ENCODE measurements at regions not wholly inside any gene's neighbourhood (a gene's known extent, or its start where the extent isn't known, plus 50 kb on each side); places are given as distances from the start of the nearest gene placed in this dataset.
"Not testable (repeated sequence)": the region's sequence is repeated elsewhere in the genome, so short reads cannot be mapped to it uniquely, and the experiment has no call there.

DNA sequence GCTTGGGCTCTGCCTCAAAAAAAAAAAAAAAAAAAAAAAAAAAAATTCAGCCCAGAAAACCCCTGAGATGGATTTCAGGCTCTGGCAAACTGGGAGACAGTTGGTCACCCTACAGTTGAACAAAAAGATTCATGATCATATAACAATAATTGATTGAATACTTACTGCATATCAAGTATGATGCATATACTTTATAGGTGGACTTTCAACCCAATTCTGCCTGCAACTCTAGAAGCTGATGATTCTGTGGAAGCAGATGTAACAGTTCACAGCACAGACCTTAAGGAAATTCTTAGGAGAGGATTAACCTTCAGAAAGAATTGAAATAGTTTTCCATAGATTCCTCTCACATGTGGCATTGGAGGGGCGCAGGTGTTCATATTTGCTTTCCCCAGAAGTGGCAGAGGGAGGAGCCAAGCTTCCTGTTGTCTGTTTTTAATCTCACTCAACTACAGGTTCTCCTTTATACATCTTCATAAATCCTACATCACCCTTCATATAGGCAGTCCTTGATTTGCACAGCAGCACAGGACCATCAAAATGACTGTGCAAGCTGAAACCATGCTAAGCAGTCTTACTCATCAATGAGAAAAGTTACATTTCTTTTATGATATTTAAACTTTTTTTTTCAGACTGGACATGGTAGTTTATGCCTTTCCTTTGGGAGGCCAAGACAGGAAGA lies 149.4 kb upstream of the KLF3 start:
- no peak for DNase-seq

DNA sequence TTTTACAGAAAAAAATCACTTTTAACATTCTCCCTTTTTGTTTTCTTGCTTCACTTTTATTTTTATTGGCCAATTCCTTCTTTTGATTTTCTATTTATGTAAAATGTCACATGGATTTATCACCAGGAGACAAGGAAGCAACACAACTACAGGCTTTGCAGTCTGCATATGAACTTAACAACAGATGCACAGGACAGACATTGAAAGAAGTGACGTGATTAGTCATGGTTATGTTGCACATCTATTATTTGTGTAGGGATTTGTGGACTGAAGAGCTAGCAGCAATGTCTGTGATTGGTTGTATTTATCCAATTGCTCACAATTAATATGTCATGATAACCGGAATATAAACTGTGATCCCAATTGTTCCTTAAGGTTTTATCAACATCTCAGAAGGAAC lies 147.8 kb upstream of the KLF3 start:
- DNase-seq, result no peak

DNA sequence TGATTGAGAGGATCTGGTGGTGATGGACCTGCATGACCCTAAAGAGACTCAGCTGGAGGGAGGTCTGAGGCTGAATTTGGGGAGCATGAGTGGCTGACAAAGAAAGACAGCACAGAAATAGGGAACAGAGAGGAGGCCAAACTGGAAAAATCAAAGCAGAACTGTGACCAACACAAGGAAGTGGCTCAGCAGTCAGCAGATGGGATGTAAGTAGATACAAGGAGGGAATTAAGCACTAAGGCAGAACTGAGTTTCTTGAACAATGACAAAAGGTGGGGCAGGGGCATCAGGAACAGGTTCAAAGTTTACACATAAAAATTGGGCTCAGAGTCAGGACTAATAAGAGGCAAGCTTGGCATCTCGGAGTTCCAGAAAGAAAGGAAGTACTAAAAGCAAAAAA lies 144.3 kb upstream of the KLF3 start:
- no peak for DNase-seq

DNA sequence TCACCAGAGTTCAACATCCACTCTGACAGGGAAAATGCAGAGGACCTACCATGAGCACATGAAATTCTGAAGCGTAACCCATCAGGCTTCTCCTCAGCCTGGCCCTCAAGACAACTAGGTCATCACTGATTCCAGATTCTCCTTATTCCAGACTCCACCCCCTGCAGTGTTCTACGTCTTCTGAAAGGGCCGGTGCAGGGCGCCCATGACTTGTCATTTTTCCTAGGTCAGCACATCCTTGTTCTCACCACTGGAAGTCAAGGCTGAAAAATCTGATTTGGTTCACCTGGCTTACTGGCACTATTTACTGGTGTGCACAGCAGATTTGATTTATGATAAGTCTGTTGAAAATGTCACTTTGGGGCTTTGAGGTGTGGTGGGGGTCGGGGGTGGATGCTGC lies 140.9 kb upstream of the KLF3 start:
- DNase-seq, result no peak

DNA sequence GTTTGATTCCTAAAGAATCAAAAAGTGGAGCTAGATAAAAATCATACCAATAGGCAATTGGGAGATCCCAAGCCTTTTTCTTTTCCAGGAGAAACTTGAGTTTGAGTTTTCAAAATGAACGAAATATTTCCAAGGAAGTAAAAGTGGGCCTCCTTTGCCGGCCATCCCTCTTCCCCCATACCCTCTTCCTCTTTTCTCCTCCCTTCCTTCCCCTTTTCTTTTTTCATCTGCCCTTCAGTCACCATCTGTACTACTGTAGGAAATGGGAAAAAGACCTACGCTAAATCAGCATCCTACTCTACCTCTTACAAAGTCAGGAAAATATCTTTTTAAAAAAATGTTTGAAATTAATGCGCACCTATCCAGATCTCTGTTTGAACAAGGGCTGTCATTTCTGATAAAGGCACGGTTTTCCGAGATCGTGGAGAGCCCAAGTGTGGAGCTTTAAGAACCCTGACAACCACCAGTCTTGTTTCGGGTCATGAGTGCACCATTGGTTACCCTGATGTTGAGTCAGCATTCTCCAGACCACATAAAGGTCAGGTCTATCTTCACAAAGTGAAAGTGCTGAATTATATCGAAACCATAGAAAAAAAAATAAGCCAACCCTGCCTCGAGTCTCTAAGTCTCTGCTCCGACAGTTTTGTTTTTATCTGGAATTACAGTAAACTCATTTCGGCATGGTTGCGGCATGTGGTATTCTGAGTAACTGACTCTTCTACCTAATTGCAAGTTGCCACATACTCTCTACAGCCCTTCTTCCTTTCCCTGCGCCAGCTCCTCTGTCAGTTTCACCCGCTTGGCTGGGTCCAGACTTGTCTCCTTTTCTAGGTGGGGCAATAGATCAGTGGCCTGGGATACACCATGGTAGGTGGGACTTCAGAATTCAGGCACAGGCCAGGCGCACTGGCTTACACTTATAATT lies 140.2 kb upstream of the KLF3 start:
- DNase-seq, result no peak

DNA sequence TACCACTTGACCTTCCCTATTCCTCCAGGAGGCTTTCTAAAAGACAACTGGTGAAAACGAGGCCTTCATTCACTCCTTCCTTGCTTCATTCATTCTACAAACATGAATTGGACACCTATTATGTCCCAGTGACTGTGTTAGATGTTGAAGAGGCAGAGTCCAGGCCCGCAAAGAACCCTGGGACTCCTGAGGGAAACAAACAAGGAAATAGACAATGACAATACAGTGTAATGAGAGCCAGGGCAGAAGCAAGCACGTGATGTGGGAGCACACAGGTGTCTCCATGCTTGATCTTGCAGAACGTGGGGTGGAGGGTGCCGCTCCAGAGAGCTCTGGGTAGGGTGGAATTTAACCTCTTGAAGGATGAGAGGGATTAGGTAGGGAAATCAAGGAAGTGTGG lies 137.6 kb upstream of the KLF3 start:
- no peak for DNase-seq

DNA sequence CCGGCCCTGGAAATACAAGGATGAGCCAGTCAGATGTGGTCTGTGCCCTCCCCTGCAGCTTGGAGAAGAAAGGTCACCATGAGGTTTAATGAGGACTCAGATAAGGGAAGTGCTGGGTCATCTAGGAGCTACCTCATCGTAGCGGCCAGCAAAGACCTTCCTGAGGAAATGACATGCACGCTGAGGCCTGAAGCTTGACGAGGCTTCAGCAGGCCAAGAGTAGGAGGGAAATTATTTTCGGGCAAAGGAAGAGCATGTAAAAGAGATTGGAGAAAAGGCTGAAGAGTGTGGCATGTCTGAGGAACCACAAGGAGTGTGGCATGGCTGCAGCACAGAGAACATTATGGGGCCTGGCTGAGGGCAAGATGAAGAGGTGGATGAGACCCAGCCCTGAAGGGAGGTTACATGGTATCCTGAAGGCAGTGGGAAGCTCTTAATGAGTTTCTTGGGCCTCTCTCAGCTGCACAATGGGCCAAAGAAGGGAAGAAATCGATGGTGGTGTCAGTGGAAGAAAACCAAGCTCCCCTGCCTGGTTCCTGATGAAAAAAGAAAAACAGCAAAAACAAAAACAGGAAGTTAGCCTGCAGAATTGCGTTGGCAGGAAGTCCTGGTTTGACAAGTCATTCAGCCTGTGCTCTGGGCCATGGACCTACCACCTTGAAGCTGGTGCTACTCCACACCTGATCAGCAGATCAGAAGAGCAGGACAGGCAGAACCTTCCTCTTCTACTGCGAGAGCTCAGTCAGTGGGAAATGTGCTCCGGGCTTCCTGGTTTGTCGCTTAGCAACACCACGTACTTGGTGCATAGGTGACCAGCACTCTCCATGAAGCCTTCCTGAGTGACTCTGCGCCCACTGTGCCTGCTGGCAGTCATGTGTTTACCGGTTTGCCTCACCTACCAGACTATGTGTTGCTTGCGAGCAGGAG lies 134.5 kb upstream of the KLF3 start:
- DNase-seq, result peak in 1 of 2 donors; percentile 26

DNA sequence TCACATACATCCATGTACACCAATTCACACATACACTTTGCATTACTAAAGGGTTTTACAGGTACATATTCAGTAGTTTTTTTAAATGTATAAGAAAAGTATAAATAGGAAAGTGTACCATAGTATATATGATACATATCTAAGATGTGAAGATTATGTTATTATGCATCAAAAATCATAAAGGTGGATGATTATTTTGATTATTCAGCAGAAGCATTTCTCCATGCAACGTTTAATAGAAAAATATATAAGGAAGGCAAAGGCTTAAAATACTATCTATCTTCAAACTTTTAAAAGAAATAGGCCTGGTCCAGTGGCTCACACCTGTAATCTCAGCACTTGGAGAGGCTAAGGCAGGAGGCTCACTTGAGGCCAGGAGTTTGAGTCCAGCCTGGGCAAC lies 133.5 kb upstream of the KLF3 start:
- no peak for DNase-seq

DNA sequence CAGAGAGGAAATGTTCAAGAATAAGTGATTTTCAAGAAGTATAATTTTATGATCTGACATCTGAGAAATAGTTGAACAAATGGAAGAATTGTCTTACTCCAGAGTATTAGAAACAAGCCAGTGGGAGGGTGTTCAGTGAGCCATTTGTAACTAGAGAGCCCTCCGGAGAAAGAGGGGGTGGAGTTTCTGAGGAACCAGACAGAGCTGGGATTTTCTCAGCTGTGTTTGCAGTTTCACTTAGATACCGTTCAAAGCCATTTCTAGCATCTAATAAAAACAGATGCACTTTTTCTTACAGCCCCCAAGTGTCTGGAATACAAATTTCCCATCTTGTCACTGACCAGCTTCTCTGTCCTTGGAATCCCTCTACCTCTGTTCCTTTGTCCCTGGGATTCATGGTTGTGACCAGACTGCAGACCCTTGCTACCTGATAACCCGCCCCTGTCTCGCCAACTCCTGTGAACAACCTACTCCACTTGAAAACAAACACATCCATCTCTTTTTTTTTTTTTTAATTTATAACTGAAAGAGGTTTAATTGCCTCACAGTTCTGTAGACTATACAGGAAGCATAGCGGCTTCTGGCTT lies 132.8 kb upstream of the KLF3 start:
- peak; percentile 35 to 58 for DNase-seq

DNA sequence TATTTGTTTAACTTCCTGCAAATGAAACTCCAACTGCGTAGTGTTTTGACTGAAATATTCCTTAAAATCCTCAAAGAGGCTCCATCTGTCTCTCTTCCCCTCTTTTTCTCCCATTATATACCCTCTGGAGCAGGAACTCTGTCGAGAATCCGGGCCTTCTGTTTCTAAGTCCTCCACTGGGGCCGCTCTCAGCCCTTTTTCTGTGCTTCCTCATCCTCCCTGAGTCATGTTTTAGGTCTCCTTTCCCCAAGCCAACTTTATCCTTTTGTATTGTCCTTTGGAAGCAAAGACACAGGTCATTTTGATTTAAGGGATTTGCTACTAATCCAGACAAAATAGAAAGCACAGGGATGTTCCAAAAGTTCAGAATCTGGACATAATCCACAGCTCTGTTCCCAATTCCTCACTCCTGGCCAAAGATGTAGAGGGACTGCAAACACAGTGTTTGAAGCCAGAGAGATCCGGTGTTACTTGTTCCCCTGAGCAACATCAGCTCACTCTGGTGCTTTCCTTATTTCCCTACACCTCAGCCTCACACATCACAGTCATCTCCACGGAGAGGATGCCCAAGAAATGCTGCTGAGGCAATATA lies 131.0 kb upstream of the KLF3 start:
- no peak for DNase-seq

DNA sequence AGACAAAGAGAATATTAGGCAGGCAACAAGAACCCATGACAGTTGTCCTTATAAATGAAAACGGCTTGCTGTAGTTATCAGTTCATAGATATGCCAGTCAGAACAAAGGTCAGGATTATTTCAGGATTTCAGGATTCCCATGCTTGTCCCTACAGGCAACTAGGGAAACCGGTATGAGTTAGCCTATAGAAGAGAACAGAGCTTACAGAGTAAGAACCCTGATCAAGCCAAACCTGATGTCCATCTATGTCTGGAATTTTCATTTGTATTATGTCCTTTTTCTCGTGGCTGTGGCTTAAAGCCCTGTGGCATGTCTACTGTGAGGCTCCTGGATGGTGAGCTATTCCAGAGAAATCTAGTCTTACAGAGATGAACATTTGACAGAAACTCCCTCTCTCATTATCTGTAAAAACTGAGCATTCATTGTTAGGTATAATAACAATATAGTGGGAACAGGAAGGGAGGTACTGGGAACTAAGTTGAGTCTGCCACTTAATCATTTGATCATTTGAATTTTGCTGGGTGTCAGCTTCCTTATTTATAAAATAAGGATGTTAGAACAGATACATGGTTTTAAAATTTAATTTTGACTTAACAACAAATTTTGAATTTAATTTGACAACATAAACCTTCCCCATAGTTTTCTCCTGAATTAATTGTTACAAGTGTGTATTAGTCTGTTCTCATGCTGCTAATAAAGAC lies 129.5 kb upstream of the KLF3 start:
- DNase-seq, result no peak

DNA sequence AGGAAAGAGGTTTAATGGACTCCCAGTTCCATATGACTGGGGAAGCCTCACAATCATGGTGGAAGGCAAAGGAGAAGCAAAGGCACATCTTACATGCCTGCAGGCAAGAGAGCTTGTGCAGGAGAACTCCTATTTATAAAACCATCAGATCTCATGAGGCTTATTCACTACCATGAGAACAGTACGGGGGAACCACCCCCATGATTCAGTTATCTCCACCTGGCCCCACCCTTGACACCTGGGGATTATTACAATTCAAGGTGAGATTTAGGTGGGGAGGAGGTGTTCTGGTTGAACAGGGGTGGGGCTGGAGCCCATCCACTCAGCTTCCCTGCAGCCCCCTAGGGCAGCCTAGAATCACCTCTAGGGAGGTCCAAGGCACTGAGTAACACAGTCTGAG lies 128.9 kb upstream of the KLF3 start:
- DNase-seq, result not testable (repeated sequence)

DNA sequence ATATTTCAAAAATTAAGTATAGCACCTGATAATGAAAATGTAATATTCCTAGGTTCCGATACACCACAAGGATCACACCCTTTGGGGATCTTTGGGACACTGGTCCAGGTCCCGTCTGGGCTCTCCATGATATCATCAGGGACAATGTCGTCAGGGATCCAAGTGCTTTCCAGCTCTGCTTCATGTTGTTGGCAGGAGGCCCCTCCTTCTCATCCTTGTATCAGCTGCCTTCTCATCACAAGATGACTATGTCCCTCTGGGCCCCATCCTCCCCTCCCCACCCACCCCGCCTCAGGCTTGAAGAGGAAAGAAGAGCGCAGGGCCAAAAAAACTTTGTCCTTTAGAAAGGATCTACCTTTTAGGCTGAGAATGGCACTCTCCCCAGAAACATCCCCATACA lies 128.3 kb upstream of the KLF3 start:
- DNase-seq, result no peak

DNA sequence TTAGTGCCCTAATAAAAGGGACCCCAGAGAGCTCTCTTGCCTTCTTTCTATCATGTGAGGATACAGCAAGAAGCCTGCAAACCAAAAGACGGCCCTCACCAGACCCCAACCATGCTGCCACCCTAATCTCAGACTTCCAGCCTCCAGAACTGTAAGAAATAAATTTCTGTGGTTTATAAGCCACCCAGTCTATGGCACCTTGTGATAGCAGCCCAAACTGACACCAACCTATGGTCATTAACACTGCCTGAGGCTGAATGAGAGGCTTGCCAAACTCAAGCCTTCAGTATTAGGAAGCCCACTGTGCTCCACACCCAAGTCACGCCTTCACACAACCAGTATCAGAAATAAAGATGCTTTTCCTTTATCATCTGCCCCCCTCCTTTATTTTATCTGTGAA lies 127.3 kb upstream of the KLF3 start:
- no peak for DNase-seq

DNA sequence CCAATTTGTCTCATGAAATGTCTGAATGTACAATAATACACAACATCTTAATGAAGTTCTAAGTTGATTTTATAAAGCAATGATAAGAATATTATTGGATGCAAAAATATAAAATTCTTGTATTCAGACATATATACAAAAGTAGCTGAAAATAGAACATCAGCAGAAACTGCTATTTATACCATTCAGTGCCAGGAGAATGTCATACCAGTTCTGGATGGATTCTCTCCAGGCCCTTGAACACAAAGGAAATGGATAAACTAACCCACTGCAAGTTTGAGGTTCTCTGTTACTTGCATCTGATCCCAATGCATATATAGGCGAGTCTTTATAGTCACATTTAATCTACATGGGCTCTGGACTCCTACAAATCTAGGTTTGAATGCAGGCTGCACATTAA lies 126.3 kb upstream of the KLF3 start:
- DNase-seq, result no peak

DNA sequence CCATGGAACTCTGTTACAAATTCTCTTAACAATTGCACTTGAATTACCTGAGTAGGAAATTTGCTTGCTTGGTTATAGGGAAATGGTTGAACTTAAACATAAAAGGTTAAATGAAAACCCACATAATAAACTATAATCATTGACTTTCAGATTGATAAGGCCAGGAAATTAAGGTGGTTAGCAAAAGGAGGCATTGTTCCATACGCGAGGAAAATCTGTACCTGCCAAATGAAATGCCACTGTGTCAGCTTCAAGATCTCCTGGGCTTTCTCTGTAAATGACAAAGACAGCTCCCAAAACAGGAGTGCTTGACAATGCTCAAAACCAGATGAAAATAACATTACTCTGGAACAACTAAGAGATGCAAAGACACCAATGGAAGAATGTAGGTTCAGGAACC lies 125.5 kb upstream of the KLF3 start:
- DNase-seq, result no peak

DNA sequence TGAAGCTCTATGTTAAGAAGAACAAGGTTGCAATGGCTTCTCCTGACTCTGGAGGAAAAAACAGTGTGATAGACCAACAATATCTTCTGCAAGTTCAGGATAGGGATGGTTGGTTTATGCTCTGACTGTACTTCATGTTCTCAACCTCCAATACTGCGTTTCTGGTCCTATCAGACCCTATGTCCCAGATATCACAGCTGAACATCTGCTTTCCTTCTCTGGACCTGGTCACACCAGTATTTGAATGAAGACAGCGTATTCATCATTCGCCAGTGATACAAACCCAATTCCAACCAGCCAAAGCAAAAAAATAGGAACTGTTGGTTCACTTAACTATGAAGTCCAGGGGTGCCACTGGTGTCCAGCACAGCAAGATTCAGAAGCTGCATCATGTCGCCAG lies 124.5 kb upstream of the KLF3 start:
- no peak for DNase-seq

DNA sequence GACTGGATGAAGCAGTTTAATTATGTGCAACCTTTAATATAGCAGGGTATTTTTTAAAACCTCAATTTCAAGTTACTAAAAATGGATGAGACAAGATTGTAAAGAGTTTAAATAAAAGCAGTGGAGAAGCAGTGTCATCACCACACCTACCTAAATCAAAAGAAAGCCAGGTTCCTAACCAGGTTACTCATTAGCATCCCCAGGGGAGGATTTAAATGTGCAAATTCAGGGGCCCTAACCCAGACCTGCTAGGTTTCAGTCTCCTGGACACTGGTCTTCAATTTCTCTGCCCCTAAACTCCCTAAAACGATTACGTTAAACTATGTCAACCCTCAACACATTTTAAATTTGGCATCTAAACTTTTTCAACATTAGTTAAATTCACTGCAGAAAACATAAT lies 116.9 kb upstream of the KLF3 start:
- no peak for DNase-seq

DNA sequence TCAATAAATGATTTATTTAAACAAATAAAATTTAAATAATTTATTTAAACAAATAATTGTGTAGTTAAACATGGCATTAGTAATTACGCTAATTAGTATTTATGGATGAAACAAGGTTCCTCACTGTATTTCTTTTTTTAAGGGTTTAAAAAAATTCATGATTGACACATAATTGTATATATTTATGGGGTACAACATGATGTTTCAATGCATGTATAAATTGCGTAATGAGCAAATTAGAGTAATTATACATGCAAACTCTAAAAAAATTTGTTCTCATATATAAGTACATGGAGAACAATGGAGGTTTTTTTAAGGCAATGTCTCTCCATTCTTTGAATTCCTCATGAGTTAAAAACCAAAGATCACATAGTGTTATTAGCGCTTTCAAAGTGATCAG lies 115.7 kb upstream of the KLF3 start:
- no peak for DNase-seq

DNA sequence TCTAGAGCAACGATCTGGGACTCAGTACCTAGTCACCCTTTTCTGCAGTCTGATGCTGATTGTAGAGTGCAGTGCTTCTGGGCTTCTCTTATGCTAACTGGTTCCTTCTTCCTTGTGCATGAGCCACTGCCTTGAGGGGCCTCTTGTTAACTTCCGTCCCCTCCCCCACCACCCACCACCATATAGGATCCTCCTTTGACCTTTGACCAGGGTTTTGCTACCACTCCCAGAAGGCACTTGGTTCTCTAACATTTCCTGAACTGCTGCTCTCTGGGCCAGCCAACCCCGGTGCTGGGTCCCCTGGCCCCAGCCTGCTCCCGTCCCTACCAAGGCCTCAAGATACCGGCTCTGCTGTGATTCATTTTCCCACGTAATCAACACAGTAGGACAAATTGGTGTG lies 104.6 kb upstream of the KLF3 start:
- DNase-seq, result no peak

DNA sequence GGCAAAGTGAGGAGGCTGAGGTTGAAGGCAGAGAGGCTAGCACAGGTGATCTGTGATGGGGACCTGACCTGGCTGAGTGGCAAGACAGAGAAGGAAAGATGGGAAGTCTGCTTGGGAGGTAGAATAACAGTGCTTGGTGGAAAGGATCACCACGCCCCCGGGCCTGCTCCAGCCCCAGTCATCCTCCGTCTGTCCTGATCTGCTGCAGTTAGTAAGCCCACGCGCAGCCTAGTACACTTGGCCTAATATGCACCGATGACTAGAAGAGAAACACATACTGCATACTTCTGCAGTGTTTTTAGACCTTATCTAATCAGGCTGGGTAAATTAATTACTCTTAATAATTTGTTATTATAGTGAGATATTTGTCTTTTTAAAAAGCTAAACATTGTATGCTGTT lies 103.7 kb upstream of the KLF3 start:
- no peak for DNase-seq
